HG03039 (cell line): ENCODE measurements at regions not wholly inside any gene's neighbourhood (a gene's known extent, or its start where the extent isn't known, plus 50 kb on each side); places are given as distances from the start of the nearest gene placed in this dataset.

Source experiments
- ATAC-seq: cut with Tn5 transposase; IDR thresholded peaks from one replicate; pipeline ENCODE4 v1.9.1; 2021; ENCODE audit warnings: mild to moderate bottlenecking, moderate library complexity; ENCODE audit not compliant: unreplicated experiment

GRCh38 chr5:124156415-124156996, 589.9 kb downstream of the ZNF608 start:
- no peak for ATAC-seq

GRCh38 chr5:124154714-124155113, 591.7 kb downstream of the ZNF608 start:
- ATAC-seq: no peak

GRCh38 chr5:124153588-124153987, 592.9 kb downstream of the ZNF608 start:
- no peak for ATAC-seq

GRCh38 chr5:124148574-124148973, 597.9 kb downstream of the ZNF608 start:
- ATAC-seq: no peak

- ATAC-seq: no peak
Measured at GRCh38 chr5:124140060-124140459, 606.4 kb downstream of the ZNF608 start.

GRCh38 chr5:124139477-124139876, 607.0 kb downstream of the ZNF608 start:
- no peak for ATAC-seq

- no peak for ATAC-seq
Measured at GRCh38 chr5:124136609-124137008, 609.8 kb downstream of the ZNF608 start.

GRCh38 chr5:124134941-124135340, 611.5 kb downstream of the ZNF608 start:
- ATAC-seq: no peak

GRCh38 chr5:124133406-124133805, 613.0 kb downstream of the ZNF608 start:
- no peak for ATAC-seq

- no peak for ATAC-seq
Measured at GRCh38 chr5:124132843-124133242, 613.6 kb downstream of the ZNF608 start.

GRCh38 chr5:124131466-124131865, 615.0 kb downstream of the ZNF608 start:
- no peak for ATAC-seq

- ATAC-seq: no peak
Measured at GRCh38 chr5:124130816-124131215, 615.6 kb downstream of the ZNF608 start.

GRCh38 chr5:124128867-124129266, 616.9 kb downstream of the CSNK1G3 start:
- ATAC-seq: no peak

GRCh38 chr5:124126504-124127217, 614.7 kb downstream of the CSNK1G3 start:
- ATAC-seq: no peak

- ATAC-seq: no peak
Measured at GRCh38 chr5:124124711-124125229, 612.8 kb downstream of the CSNK1G3 start.

GRCh38 chr5:124121198-124121597, 609.2 kb downstream of the CSNK1G3 start:
- no peak for ATAC-seq

GRCh38 chr5:124114911-124115310, 602.9 kb downstream of the CSNK1G3 start:
- no peak for ATAC-seq

GRCh38 chr5:124111886-124112285, 599.9 kb downstream of the CSNK1G3 start:
- no peak for ATAC-seq

GRCh38 chr5:124110942-124111341, 599.0 kb downstream of the CSNK1G3 start:
- ATAC-seq: no peak

- ATAC-seq: no peak
Measured at GRCh38 chr5:124105326-124105725, 593.3 kb downstream of the CSNK1G3 start.

- no peak for ATAC-seq
Measured at GRCh38 chr5:124104821-124105220, 592.8 kb downstream of the CSNK1G3 start.

GRCh38 chr5:124104344-124104743, 592.4 kb downstream of the CSNK1G3 start:
- ATAC-seq: no peak
